Activated naive CD8-positive, alpha-beta T cell treated with anti-CD3 and anti-CD28 coated beads, Interleukin-2, amount 50 U/mL, for 24 hours (primary cell): ENCODE measurements at regions not wholly inside any gene's neighbourhood (a gene's known extent, or its start where the extent isn't known, plus 50 kb on each side); places are given as distances from the start of the nearest gene placed in this dataset.
"Not testable (repeated sequence)": the region's sequence is repeated elsewhere in the genome, so short reads cannot be mapped to it uniquely, and the experiment has no call there.

Experiments used
- ATAC-seq: fragments of 150-1000 bp; cut with Tn5 transposase; one replicate; pipeline ENCODE4 v1.10.0; 2021
- DNase-seq: peaks from one replicate; pipeline ENCODE4 v3.0.0; 2021
- H3K27ac Mint-ChIP-seq: one replicate; pipeline ENCODE4 v1.8.0; 2021; ENCODE audit warnings: mild to moderate bottlenecking, mixed read lengths
- H3K27me3 Mint-ChIP-seq: one replicate; pipeline ENCODE4 v1.8.0; 2021; ENCODE audit warnings: mixed read lengths
- H3K36me3 Mint-ChIP-seq: one replicate; pipeline ENCODE4 v1.8.0; 2021; ENCODE audit warnings: low read depth, mixed read lengths
- H3K4me1 Mint-ChIP-seq: one replicate; pipeline ENCODE4 v1.8.0; 2021; ENCODE audit warnings: mixed read lengths
- H3K4me3 Mint-ChIP-seq: one replicate; pipeline ENCODE4 v1.8.0; 2021; ENCODE audit warnings: mild to moderate bottlenecking, moderate library complexity, mixed read lengths
- H3K9me3 Mint-ChIP-seq: one replicate; pipeline ENCODE4 v1.8.0; 2021; ENCODE audit warnings: mixed read lengths

GRCh38 chr7:85895835-85896234, 709.0 kb upstream of the SEMA3D start:
- Mint-ChIP-seq H3K27ac (no peak overlapping the region), H3K27me3 (no peaks in the 10 kb centered on the region)
- no peak for DNase-seq

GRCh38 chr7:85891900-85892299, 705.0 kb upstream of the SEMA3D start:
- not testable (repeated sequence) for H3K4me3 Mint-ChIP-seq, H3K9me3 Mint-ChIP-seq, H3K36me3 Mint-ChIP-seq, H3K27me3 Mint-ChIP-seq, ATAC-seq, H3K27ac Mint-ChIP-seq, H3K4me1 Mint-ChIP-seq, DNase-seq

More at GRCh38 chr7:85895835-85896234, 709.0 kb upstream of the SEMA3D start:
- H3K9me3 Mint-ChIP-seq = no peaks in the 10 kb centered on the region
- no peaks in the 10 kb centered on the region for H3K36me3 Mint-ChIP-seq
- H3K4me1 Mint-ChIP-seq = no peaks in the 10 kb centered on the region
- no peak overlapping the region for H3K4me3 Mint-ChIP-seq
- no peak for ATAC-seq

DNA sequence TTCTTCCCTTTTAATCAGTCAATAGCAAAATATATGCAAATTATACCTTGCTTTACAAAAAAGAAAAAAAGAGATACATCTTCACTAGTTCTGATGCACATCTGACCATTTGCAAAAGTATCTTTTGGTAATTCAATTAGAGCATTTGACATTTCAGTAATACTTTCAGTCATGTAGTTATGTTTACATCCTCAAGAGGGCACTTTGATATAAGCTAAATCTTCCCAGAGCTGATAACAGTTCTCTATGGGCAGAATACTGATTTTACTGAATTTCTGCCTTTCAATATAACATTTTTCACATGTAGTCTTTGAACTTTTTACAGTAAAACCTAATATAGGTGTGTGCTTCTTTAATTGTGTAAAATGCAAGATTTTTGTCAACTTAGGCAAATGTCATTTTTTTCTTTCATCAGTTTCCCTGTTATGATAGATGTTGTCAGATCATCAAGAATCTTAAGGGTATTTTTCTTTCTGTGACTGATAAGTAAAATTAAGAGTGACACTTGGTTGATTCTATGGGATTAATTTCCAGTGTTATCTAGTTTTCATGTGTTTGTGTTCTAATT, 703.5 kb upstream of the SEMA3D start:
- Mint-ChIP-seq H3K4me1 (no peaks in the 10 kb centered on the region), H3K4me3 (no peak overlapping the region), H3K9me3 (no peaks in the 10 kb centered on the region), H3K27me3 (no peaks in the 10 kb centered on the region), H3K36me3 (no peaks in the 10 kb centered on the region), H3K27ac (no peak overlapping the region)
- DNase-seq (no peak), ATAC-seq (no peak)

GRCh38 chr7:85887133-85887532, 700.3 kb upstream of the SEMA3D start:
- DNase-seq (no peak), ATAC-seq (no peak)
- no peaks in the 10 kb centered on the region for H3K4me1 Mint-ChIP-seq
- no peaks in the 10 kb centered on the region for H3K27me3 Mint-ChIP-seq
- H3K4me3 Mint-ChIP-seq = no peak overlapping the region
- H3K9me3 Mint-ChIP-seq = no peaks in the 10 kb centered on the region
- H3K36me3 Mint-ChIP-seq = no peaks in the 10 kb centered on the region
- H3K27ac Mint-ChIP-seq = no peak overlapping the region

- no peak for ATAC-seq
- no peaks in the 10 kb centered on the region for H3K9me3 Mint-ChIP-seq
Measured at GRCh38 chr7:85882335-85882734, 695.5 kb upstream of the SEMA3D start.

GRCh38 chr7:85875398-85875797, 688.5 kb upstream of the SEMA3D start:
- Mint-ChIP-seq H3K4me1 (no peaks in the 10 kb centered on the region), H3K27ac (no peak overlapping the region), H3K36me3 (no peaks in the 10 kb centered on the region), H3K27me3 (no peaks in the 10 kb centered on the region), H3K4me3 (no peak overlapping the region), H3K9me3 (peaks cover 10% of the 10 kb centered on the region)
- DNase-seq (no peak), ATAC-seq (no peak)

More at GRCh38 chr7:85882335-85882734, 695.5 kb upstream of the SEMA3D start:
- Mint-ChIP-seq H3K27ac (no peak overlapping the region), H3K27me3 (no peaks in the 10 kb centered on the region), H3K36me3 (no peaks in the 10 kb centered on the region), H3K4me1 (no peaks in the 10 kb centered on the region), H3K4me3 (no peak overlapping the region)
- no peak for DNase-seq

DNA sequence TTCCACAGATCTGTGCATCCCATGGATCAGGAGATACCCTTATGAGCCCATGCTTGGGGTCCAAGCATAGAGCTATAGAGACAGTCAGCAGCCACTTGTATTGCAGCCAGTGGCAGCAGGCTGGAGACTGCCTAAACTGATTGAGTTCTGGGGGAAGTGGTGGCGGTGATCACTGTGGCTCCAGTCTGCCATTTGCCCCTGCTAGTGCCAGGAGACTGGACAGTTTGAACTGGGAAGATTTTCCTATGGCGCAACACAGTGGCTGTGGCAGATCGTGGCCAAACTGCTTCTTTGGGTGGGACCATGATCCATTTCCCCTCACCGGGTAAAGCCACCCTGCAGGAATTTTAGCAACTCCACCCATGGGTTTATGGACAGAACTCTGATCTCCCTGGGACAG, 679.7 kb upstream of the SEMA3D start:
- Mint-ChIP-seq H3K4me3 (no peak overlapping the region), H3K4me1 (no peaks in the 10 kb centered on the region), H3K27ac (no peak overlapping the region), H3K36me3 (no peaks in the 10 kb centered on the region), H3K9me3 (peaks cover 18% of the 10 kb centered on the region), H3K27me3 (no peaks in the 10 kb centered on the region)
- DNase-seq = no peak
- ATAC-seq = no peak

DNA sequence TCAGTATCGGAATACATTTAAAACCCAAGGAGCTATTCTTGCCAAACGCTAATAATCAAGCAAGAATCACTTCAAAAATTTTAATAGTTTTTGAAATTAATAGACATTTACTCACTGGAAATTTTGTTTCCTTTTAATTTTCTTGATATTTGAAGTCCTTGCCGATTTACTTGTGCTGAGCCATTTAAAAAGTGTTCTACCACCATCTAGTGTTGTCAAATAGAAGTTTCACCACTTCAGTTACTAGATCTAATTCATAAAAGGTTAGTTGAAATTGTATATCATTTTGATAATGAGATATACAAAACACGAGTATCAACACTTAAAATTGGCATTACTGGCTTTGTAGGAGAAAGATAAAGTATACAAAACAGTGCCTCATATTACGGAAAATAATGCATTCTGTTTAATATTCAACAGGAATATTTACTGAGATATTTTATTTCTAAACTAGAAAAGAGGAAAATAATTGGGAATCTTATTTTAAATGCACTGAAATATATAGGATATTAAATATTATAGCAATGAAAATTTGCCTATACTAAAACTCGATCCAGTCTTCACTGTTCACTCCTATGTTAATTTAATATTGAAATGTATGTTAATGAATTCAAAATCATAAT, 664.8 kb upstream of the SEMA3D start:
- H3K9me3 Mint-ChIP-seq = peaks cover 8% of the 10 kb centered on the region
- ATAC-seq (no peak), DNase-seq (no peak)
- no peaks in the 10 kb centered on the region for H3K4me1 Mint-ChIP-seq
- no peak overlapping the region for H3K27ac Mint-ChIP-seq
- no peak overlapping the region for H3K4me3 Mint-ChIP-seq
- H3K27me3 Mint-ChIP-seq = no peaks in the 10 kb centered on the region
- H3K36me3 Mint-ChIP-seq = no peaks in the 10 kb centered on the region

DNA sequence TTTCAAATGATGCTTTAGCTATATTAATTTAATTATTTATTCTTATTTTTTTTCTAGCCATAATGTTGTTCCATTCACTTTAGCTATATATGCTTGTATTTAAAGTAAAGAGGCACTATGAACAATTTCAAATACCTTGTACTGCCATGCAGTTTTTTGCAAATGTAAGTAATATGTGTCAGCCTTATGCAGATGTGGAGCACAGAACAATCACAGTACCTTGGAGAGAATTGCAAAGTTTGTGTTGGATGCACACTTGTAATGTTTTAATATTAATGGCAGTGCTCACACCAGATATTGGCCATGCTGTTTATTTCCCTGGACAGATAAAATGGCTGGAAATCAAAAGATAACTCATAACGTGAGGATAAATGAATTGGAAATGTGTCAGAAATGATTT, 663.5 kb upstream of the SEMA3D start:
- Mint-ChIP-seq H3K4me1 (no peaks in the 10 kb centered on the region), H3K27ac (no peak overlapping the region)
- ATAC-seq = no peak

DNA sequence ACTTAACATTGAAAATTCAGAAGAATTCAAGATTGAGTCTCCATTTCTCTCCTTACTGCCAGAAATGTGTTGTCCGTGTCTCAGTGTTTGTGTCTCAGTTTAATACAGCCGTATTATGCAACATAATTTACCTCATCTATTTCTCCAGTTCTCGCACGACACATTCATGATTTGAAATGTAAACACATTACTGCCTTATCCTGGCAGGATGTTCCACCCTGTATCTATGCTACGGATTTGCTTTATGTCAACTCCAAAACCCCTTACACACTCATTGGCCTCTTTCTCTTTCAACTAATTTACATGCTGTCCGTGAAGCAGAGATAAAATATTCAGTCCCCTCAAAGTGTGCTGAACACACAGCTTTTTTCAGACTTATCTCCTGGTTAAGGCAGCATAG, 653.7 kb upstream of the SEMA3D start:
- no peaks in the 10 kb centered on the region for H3K27me3 Mint-ChIP-seq
- no peaks in the 10 kb centered on the region for H3K4me1 Mint-ChIP-seq

More for the DNA sequence above, 663.5 kb upstream of the SEMA3D start:
- Mint-ChIP-seq H3K27me3 (no peaks in the 10 kb centered on the region), H3K9me3 (peaks cover 8% of the 10 kb centered on the region), H3K36me3 (no peaks in the 10 kb centered on the region), H3K4me3 (no peak overlapping the region)
- DNase-seq = no peak

GRCh38 chr7:85833066-85833465, 646.2 kb upstream of the SEMA3D start:
- Mint-ChIP-seq H3K27ac (no peak overlapping the region), H3K4me1 (no peaks in the 10 kb centered on the region), H3K27me3 (no peaks in the 10 kb centered on the region), H3K4me3 (no peak overlapping the region), H3K36me3 (no peaks in the 10 kb centered on the region), H3K9me3 (peaks cover 5% of the 10 kb centered on the region)
- DNase-seq = no peak
- no peak for ATAC-seq

More for the DNA sequence above, 653.7 kb upstream of the SEMA3D start:
- H3K27ac Mint-ChIP-seq = no peak overlapping the region
- no peaks in the 10 kb centered on the region for H3K36me3 Mint-ChIP-seq
- H3K4me3 Mint-ChIP-seq = no peak overlapping the region
- no peak for DNase-seq
- ATAC-seq = no peak
- H3K9me3 Mint-ChIP-seq = peaks cover 11% of the 10 kb centered on the region

DNA sequence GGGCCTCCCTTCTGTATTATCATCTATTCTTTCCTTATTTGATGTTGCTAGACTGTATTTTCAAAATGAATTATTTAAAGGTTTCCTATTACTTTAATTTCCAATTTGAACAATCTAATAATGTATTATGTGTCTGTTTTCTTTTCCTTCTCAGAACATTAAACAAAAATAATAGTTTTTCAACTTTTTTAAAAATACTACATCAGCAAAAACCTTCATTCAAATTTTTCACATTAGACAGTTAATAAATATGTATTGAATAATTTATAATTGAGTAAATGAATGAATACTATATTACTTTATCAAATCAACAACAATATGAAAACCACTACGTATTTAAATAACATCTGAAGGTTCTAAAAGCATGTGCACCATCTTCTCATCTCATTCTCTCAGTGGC, 644.1 kb upstream of the SEMA3D start:
- Mint-ChIP-seq H3K4me1 (no peaks in the 10 kb centered on the region), H3K27me3 (no peaks in the 10 kb centered on the region), H3K4me3 (no peak overlapping the region), H3K36me3 (no peaks in the 10 kb centered on the region), H3K27ac (no peak overlapping the region), H3K9me3 (peaks cover 5% of the 10 kb centered on the region)
- ATAC-seq (no peak), DNase-seq (no peak)

GRCh38 chr7:85829817-85830432, 643.1 kb upstream of the SEMA3D start:
- Mint-ChIP-seq H3K4me1 (no peaks in the 10 kb centered on the region), H3K9me3 (peaks cover 5% of the 10 kb centered on the region), H3K27me3 (no peaks in the 10 kb centered on the region), H3K27ac (no peak overlapping the region), H3K4me3 (no peak overlapping the region), H3K36me3 (no peaks in the 10 kb centered on the region)
- DNase-seq = no peak
- no peak for ATAC-seq

- no peaks in the 10 kb centered on the region for H3K4me1 Mint-ChIP-seq
- H3K36me3 Mint-ChIP-seq = no peaks in the 10 kb centered on the region
- no peaks in the 10 kb centered on the region for H3K27me3 Mint-ChIP-seq
- DNase-seq = no peak
- H3K27ac Mint-ChIP-seq = no peak overlapping the region
- no peak overlapping the region for H3K4me3 Mint-ChIP-seq
- H3K9me3 Mint-ChIP-seq = peaks cover 2% of the 10 kb centered on the region
- no peak for ATAC-seq
Measured at GRCh38 chr7:85829176-85829575, 642.3 kb upstream of the SEMA3D start.

DNA sequence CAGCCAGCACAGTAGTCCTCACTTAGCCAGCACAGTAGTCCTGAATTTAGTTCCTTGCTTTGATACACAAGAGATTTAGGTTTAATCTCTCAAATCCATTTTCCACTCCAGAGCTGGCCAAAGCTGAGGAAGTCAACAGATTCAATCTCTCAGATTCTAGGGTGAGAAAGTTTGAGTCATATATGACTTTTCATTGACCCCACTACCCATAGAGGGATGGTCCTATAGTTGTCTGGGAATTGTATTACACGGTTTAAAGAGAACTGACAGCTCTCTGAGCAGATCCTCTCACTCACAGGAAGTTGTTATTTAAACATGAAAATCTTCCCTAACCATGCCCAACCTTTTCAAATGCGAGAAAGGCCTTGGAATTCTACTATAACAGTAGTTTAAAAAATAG, 641.8 kb upstream of the SEMA3D start:
- H3K9me3 Mint-ChIP-seq = no peaks in the 10 kb centered on the region
- no peaks in the 10 kb centered on the region for H3K36me3 Mint-ChIP-seq
- no peak overlapping the region for H3K27ac Mint-ChIP-seq
- H3K4me1 Mint-ChIP-seq = no peaks in the 10 kb centered on the region
- H3K4me3 Mint-ChIP-seq = no peak overlapping the region
- DNase-seq = no peak
- ATAC-seq = no peak
- no peaks in the 10 kb centered on the region for H3K27me3 Mint-ChIP-seq
